ENCODE measurements at regions not wholly inside any gene's neighbourhood (a gene's known extent, or its start where the extent isn't known, plus 50 kb on each side); places are given as distances from the start of the nearest gene placed in this dataset.
A peak's percentile ranks its signal among the peaks of the same experiment; 100 is the strongest.

DNA sequence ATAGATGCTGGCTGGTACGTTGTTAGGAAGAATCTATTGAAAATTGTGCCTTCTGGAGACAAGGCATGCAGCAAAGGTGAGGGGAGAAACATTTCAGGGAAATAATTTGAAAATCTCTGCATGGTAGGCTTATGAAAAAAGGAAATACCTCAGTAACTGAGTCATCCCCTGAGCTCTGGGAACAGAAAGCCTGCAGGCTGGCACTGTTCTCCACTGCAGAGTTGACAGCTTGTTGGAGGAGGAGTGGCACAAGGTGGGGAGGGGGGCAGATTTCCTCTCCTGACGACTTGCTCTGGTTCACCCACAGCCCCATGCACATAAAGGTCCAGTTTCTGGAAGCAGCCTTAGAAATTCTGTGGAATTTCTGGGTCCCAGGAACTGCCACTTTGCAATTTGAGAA is 179.4 kb downstream of the ABHD5 start:
- H3K9me3 Mint-ChIP-seq: peaks cover 2% of the 10 kb centered on the region
- H3K27ac Mint-ChIP-seq: no peak overlapping the region
- H3K4me3 Mint-ChIP-seq: no peak overlapping the region
- DNase-seq (ENCODE audit: low spot score in 2 of 2) (peak in 1 of 2 donors; percentile 25), ATAC-seq (no peak)
- H3K4me1 Mint-ChIP-seq: no peaks in the 10 kb centered on the region
- no peaks in the 10 kb centered on the region for H3K36me3 Mint-ChIP-seq

DNA sequence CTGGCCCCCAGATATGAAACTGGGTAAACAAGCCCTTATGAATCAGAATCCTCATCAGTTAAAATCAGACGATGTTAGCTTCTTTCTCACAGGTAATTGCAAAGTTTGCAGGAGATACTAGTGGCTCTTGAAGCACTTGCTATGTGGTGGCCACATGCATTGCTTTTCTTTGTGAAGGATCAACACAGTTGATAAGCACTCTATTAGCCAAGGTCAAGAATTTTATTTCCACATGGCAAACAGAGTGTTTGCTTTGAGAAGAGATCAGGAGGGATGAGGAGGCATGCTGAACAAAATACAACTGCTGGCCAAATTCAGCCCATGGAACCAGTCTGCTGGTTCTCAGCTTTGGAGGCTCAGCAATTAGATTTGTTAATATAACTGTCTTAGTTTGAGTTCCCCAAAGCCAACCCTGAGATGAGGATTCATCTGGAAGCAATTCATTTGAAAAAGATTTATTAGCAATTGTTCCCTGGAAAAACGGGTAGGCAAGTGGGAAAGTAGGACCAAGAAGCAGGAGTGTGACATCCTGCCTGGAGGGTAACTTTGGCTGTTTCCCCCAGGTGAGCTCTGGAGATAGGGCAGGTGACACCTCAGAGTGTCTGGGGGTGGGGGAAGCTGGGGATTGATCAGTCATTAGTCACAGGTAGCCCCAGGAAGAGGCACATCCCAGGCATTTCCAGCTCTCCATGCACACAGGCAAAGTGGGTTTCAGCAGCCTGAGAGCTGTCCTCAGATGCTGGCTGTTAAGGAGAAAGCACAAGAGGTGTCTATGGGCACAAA is 180.3 kb downstream of the ABHD5 start:
- peak in 1 of 2 donors; percentile 22 for DNase-seq (ENCODE audit: low spot score in 2 of 2)
- H3K9me3 Mint-ChIP-seq: peaks cover 2% of the 10 kb centered on the region
- no peak for ATAC-seq
- H3K4me1 Mint-ChIP-seq: no peaks in the 10 kb centered on the region
- H3K36me3 Mint-ChIP-seq: no peaks in the 10 kb centered on the region
- no peak overlapping the region for H3K4me3 Mint-ChIP-seq
- no peak overlapping the region for H3K27ac Mint-ChIP-seq

DNA sequence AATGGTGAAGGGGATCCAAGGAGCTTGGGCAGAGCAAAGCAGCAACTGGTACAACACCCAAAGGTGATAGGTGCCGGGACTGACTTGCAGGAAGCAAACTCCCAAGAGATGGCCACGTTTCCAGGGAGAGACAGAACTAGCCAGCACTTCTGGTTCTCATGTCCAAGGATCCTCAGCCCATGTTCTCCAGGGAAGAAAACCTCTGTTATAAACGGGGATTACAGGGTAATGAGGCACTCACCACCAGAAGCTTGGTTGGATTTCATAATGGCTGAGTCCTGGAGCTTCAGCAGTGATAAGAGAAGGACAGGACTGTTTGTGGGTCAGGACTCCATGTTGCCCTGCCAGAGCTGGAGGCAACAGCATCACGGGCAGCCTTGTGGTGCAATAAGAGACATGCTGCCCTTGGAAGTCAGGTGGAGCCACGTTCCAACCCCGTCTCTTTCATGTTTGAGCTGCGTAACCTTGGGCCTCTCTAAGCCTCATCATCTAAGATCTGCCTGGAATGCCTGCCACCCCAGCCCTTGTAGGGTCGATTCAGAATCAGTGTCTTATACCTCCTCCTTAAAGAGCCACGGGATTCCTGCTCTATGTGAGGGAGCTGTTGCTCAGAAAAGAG is 181.0 kb downstream of the ABHD5 start:
- peak; percentile 14 for ATAC-seq

DNA sequence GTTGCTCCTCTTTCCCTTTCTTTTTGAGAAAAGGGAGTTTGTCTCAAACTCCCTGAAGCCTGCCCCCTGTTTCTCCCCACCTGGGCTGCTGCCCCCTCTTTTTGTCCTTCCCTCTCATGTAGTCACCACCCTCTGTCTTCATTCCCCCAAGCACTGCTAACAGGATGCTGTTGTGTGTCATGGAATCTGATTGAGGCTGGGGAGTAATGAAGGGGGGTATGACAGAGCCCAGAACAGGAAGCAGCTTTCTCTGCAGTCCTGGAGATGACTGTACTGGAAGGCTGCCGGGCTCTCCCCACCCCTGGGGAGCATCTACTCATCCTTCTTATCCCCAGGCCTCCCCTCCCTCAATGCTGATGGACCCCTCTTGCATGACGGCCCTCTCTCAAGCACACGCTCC is 181.6 kb downstream of the ABHD5 start:
- no peaks in the 10 kb centered on the region for H3K36me3 Mint-ChIP-seq
- no peaks in the 10 kb centered on the region for H3K4me1 Mint-ChIP-seq
- ATAC-seq (no peak), DNase-seq (ENCODE audit: low spot score in 2 of 2) (no peak)
- no peak overlapping the region for H3K27ac Mint-ChIP-seq
- no peak overlapping the region for H3K4me3 Mint-ChIP-seq
- peaks cover 2% of the 10 kb centered on the region for H3K9me3 Mint-ChIP-seq

More for the DNA sequence above, 181.0 kb downstream of the ABHD5 start:
- DNase-seq (ENCODE audit: low spot score in 2 of 2): no peak
- no peak overlapping the region for H3K27ac Mint-ChIP-seq
- H3K9me3 Mint-ChIP-seq: peaks cover 2% of the 10 kb centered on the region
- no peaks in the 10 kb centered on the region for H3K4me1 Mint-ChIP-seq
- no peaks in the 10 kb centered on the region for H3K36me3 Mint-ChIP-seq
- H3K4me3 Mint-ChIP-seq: no peak overlapping the region

DNA sequence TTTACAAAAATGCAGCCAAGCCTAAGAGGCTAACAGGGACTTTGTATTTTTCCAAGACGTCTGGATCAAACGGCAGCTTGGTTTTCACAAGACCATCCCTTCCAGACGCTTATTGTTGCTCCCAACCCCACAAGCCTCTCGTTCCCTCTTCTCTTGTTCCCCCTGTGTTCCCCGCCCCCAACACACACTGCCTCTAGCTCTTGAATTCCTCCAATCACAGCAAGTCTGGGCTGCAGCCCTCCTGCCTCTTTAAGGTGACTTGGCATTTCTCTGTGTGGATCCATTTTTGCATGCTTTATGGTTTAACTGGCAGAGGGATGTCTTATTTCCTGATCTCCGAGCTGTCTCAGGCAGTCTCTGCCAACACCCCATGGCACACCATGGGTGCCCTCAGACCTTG is 182.2 kb downstream of the ABHD5 start:
- no peak for DNase-seq (ENCODE audit: low spot score in 2 of 2)
- Mint-ChIP-seq H3K9me3 (peaks cover 2% of the 10 kb centered on the region), H3K4me1 (no peaks in the 10 kb centered on the region), H3K27ac (no peak overlapping the region), H3K36me3 (no peaks in the 10 kb centered on the region), H3K4me3 (no peak overlapping the region)
- no peak for ATAC-seq

DNA sequence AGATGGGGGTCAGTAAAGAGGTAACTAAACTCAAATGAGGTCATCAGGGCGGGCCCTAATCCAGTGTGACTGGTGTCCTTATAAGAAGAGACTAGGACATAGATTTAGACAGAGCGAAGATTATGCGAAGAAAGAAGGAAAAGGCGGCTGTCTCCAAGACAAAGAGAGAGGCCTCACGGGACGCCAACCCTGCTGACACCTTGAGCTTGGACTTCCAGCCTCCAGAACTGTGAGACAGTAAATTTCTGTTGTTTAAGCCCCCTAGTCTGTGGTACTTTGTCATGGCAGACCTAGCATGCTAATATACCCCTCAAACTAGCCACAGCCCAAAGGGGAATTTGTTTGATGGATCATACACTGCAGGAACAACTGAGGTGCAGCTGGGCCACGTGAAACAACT is 183.0 kb downstream of the ABHD5 start:
- no peak overlapping the region for H3K4me3 Mint-ChIP-seq
- H3K9me3 Mint-ChIP-seq: peaks cover 2% of the 10 kb centered on the region
- no peaks in the 10 kb centered on the region for H3K36me3 Mint-ChIP-seq
- no peak overlapping the region for H3K27ac Mint-ChIP-seq
- H3K4me1 Mint-ChIP-seq: no peaks in the 10 kb centered on the region
- no peak for ATAC-seq
- DNase-seq (ENCODE audit: low spot score in 2 of 2): no peak

DNA sequence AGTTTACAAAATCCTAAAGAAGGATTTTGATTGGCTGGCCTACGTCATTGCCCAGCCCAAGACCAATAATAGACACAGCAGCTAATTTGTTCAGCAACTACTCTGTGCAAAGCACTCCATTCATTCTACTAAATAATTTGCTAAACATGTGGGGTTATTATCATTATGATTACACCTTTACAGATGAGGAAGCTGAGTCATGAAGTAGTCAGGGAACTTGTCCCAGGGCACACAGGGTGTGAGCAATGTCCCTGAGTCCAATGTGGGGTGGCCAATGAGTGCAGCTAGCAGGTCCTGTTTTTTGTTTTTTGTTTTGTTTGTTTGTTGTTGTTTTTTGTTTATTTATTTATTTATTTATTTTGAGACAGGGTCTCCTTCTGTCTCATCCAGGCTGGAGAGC is 183.6 kb downstream of the ABHD5 start:
- Mint-ChIP-seq H3K36me3 (no peaks in the 10 kb centered on the region), H3K27ac (no peak overlapping the region), H3K4me1 (no peaks in the 10 kb centered on the region), H3K9me3 (peaks cover 2% of the 10 kb centered on the region), H3K4me3 (no peak overlapping the region)
- DNase-seq (ENCODE audit: low spot score in 2 of 2) (no peak), ATAC-seq (peak; percentile 8)

DNA sequence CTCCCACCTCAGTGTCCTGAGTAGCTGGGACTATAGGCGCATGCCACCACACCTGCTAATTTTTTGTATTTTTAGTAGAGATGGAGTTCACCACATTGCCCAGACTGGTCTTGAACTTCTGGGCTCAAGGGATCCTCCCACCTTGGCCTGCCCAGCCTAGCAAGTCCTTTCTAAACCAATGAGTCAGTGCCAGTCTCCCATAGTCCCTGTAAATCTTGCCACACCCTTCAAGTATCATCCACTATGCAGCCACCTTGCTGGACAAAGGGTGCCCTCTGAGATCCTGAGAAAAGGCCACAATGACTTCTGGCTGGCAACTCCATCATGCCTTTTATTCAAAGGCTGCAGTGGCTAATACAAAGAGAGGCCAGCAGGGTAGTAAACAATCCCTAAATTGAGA is 184.0 kb downstream of the ABHD5 start:
- ATAC-seq: no peak

DNA sequence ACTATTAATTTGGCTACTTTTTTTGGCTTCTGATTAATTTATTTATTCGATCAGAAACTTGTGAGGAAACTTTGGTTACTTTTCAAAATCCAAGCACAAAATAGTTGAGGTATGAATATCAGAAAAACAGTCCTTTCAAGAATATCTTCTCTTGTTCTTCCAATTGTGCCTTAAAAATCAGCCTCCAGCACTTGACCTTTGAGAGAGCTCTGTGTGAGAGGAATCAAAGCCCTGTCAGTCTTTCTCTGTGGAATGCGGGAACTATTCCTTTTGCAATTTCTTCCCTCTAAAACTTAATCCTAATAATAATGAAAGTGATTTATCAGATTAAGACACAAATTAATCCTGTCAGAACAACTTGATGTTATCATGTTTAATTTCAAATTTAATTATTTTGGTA is 185.9 kb downstream of the ABHD5 start:
- Mint-ChIP-seq H3K4me1 (no peaks in the 10 kb centered on the region), H3K9me3 (peaks cover 2% of the 10 kb centered on the region), H3K36me3 (no peaks in the 10 kb centered on the region), H3K4me3 (no peak overlapping the region), H3K27ac (no peak overlapping the region)
- no peak for DNase-seq (ENCODE audit: low spot score in 2 of 2)
- ATAC-seq: no peak

More for the DNA sequence above, 184.0 kb downstream of the ABHD5 start:
- Mint-ChIP-seq H3K27ac (no peak overlapping the region), H3K36me3 (no peaks in the 10 kb centered on the region), H3K9me3 (peaks cover 2% of the 10 kb centered on the region), H3K4me1 (no peaks in the 10 kb centered on the region), H3K4me3 (no peak overlapping the region)
- DNase-seq (ENCODE audit: low spot score in 2 of 2): no peak

DNA sequence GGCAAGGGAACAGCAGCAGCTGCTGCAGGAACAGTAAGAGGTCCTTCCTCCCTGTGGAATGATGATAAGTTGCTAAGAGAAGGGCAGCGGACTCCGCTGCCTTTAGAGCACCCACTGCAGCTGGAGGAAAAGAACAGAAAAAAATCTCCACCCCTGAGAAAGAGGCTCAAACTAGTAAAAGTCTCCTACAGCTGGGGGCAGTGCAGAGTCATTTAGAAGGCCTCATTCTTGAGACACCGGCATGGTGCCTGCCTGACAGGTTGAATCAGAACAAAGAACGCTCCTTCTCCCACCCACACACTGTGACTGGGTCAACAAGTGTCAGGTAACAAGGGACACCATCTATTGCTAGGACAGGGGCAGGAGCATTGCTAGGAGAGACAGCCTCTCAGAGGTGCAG is 188.4 kb downstream of the ABHD5 start:
- no peak overlapping the region for H3K4me3 Mint-ChIP-seq
- no peaks in the 10 kb centered on the region for H3K4me1 Mint-ChIP-seq
- ATAC-seq (peak; percentile 44), DNase-seq (ENCODE audit: low spot score in 2 of 2) (no peak)
- no peak overlapping the region for H3K27ac Mint-ChIP-seq
- H3K36me3 Mint-ChIP-seq: no peaks in the 10 kb centered on the region
- H3K9me3 Mint-ChIP-seq: no peaks in the 10 kb centered on the region

DNA sequence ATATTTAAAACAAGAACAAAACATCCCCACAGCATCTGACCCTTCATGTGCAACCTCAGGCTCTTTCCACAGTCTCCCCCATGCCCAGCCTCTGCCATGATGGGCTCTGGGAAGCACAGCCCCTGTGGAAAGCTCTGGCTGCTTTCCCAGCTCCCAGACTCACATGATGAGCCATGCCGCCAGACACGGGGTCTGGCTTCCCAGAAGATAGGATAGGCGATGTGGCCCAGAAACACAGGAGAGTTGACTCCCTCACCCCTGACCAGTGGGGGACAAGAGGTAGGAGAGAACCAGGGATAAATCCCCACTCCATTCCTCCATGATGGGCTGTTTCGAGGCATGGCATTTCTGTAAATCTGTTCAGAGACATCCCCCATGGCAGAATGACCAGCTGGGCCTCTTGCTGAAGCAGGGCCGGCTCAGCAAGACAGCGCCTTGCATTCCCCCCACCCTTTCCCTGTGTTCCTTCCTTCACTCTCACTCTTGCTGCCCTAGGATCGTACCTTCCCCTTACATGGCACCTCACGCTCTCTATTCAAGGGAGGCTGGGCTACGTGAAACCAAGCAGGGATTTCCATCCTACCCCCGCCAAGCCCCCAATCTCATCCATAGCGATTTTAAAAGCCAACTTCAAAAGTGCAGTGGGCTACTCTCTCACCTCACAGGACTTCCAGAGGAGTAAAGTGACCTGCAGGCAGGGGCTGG is 192.4 kb downstream of the ABHD5 start:
- no peaks in the 10 kb centered on the region for H3K36me3 Mint-ChIP-seq
- no peaks in the 10 kb centered on the region for H3K9me3 Mint-ChIP-seq
- H3K4me1 Mint-ChIP-seq: no peaks in the 10 kb centered on the region
- peak; percentile 8 for ATAC-seq
- H3K27ac Mint-ChIP-seq: no peak overlapping the region
- no peak overlapping the region for H3K4me3 Mint-ChIP-seq
- DNase-seq (ENCODE audit: low spot score in 2 of 2): no peak

DNA sequence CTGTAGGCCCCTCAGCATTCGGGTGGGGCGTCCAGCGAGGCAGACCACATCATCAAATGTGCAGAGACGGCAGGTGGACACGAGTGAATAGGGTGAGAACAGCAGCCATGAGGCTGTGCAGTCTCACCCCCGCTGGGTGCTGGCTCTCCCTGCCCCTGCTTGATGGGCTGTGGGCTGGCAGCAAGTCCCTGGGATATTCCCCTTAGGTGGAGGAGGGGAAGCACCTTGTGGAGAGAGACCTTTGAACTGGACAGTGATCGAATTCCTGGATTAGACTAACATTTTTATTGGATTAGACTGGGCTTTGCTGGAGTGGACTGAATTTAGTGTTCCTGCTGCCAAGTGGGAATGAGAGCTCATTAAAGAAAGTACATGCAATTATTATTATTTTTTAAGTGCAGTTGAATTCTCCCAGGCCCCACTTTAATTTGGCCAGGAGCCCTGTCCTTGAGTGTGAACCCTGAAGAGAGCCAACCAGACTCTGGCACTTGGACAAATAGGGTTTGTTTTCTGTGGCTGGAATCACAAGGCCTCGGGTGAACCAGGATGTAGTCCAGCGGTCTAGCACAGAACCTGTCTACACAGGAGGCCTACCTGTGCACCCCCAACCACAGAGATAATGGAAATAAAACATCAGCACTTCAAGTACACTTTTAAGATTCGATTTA is 193.1 kb downstream of the ABHD5 start:
- no peaks in the 10 kb centered on the region for H3K36me3 Mint-ChIP-seq
- ATAC-seq: peak; percentile 23
- H3K9me3 Mint-ChIP-seq: no peaks in the 10 kb centered on the region
- H3K27ac Mint-ChIP-seq: no peak overlapping the region
- H3K4me1 Mint-ChIP-seq: no peaks in the 10 kb centered on the region
- no peak for DNase-seq (ENCODE audit: low spot score in 2 of 2)
- no peak overlapping the region for H3K4me3 Mint-ChIP-seq

DNA sequence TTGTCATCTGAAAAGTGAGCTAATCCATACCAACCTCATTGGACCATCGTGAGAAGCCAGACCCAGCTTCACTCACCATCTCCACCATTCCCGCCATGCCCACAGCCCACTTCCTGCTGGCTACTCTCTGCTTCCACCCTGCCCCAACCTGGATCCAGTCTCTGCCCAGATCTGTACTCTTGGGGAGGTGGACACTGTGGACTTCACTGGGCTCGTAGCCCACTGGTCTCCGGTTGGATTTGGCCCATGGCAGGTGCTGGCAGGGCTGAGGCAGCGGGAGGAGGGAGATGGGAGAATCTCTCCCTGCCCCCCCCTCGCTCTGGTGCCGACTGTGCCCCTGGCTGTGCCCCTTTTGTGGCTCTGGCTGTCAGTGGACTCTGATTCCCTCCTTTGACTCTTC is 193.8 kb downstream of the ABHD5 start:
- Mint-ChIP-seq H3K4me3 (no peak overlapping the region), H3K9me3 (no peaks in the 10 kb centered on the region), H3K36me3 (no peaks in the 10 kb centered on the region), H3K4me1 (no peaks in the 10 kb centered on the region), H3K27ac (no peak overlapping the region)
- no peak for DNase-seq (ENCODE audit: low spot score in 2 of 2)
- peak; percentile 26 for ATAC-seq

DNA sequence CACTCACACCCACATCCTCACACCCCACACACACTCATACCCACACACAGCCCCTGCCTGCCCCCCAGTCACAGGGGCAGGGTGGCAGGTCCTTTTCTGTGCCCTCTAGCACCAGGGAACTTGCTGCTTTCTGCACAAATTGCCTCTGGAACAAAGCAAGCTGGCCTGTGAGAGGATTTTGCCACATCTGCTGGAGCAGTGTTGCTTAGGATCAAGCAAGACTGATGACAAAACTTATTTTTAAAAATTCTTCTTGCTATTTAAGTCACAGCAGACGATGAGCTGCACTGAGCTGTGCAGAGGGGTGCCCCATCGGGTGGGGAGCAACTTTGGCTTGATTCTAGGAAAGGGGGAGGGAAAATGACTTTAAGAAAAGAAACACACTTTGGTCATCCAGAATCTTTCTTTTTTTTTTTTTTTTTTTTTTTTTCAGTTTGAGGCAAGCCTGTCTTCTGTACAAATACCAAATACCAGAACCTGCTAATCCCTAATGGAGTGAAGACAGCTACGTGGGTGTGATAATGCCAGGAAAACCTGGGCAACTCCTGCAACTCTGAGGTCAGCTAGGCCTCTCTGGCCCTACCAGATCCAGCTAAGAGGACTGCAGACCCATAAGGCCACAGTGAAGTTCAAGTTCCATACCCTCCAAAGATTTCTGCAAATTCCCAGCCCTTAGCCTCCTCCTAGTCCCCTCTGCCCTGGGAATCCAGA is 195.3 kb downstream of the ABHD5 start:
- DNase-seq (ENCODE audit: low spot score in 2 of 2) (no peak), ATAC-seq (no peak)
- Mint-ChIP-seq H3K9me3 (no peaks in the 10 kb centered on the region), H3K4me1 (no peaks in the 10 kb centered on the region), H3K4me3 (no peak overlapping the region), H3K27ac (no peak overlapping the region), H3K36me3 (no peaks in the 10 kb centered on the region)

DNA sequence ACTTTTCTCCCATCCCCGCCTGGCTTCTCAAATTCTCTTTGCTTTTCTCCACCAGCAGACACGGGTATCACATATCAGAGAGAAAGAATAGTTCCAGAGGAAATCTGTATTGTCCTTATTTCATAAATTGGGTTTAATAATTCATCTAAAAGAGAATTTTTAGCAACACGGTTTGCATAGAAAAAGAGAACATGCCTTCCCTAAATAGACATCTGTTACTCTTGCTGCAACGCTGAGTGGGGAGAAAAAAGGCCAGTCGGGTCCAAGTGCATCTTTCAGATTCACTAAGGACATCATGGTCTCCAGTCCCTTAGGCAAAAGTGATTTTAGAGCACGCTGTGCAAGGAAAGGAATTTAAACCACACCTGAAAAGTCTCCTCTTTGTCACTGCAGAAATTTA is 201.3 kb downstream of the ABHD5 start:
- DNase-seq (ENCODE audit: low spot score in 2 of 2) (no peak), ATAC-seq (no peak)
- Mint-ChIP-seq H3K36me3 (no peaks in the 10 kb centered on the region), H3K4me3 (no peak overlapping the region), H3K4me1 (peaks cover 8% of the 10 kb centered on the region), H3K27ac (no peak overlapping the region), H3K9me3 (no peaks in the 10 kb centered on the region)
